ENCODE measurements at regions not wholly inside any gene's neighbourhood (a gene's known extent, or its start where the extent isn't known, plus 50 kb on each side); places are given as distances from the start of the nearest gene placed in this dataset.

DNA sequence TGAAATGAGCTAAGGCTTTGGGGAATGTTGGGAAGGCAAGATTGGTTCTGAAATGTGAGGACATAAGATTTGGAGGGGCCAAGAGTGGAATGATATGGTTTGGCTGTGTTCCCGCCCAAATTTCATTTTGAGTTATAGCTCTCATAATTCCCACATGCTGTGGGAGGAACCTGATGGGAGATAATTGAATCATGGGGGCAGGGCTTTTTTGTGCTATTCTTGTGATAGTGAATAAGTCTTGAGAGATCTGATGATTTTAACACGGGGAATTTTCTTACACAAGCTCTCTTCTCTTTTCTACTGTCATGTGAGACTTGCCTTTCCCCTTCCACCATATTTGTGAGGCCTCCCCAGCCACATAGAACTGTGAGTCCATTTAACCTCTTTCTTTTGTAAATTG, 157.6 kb upstream of the C1QTNF7 start:
- TF ChIP-seq EZH2 (IDR thresholded peaks at IDR 0.05; ENCODE audit: borderline replicate concordance): no peak
- TF ChIP-seq, protein P1, sequence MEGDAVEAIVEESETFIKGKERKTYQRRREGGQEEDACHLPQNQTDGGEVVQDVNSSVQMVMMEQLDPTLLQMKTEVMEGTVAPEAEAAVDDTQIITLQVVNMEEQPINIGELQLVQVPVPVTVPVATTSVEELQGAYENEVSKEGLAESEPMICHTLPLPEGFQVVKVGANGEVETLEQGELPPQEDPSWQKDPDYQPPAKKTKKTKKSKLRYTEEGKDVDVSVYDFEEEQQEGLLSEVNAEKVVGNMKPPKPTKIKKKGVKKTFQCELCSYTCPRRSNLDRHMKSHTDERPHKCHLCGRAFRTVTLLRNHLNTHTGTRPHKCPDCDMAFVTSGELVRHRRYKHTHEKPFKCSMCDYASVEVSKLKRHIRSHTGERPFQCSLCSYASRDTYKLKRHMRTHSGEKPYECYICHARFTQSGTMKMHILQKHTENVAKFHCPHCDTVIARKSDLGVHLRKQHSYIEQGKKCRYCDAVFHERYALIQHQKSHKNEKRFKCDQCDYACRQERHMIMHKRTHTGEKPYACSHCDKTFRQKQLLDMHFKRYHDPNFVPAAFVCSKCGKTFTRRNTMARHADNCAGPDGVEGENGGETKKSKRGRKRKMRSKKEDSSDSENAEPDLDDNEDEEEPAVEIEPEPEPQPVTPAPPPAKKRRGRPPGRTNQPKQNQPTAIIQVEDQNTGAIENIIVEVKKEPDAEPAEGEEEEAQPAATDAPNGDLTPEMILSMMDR (IDR thresholded peaks at IDR 0.05; ENCODE audit: poor library complexity): no peak
